ENCODE measurements at regions not wholly inside any gene's neighbourhood (a gene's known extent, or its start where the extent isn't known, plus 50 kb on each side); places are given as distances from the start of the nearest gene placed in this dataset.
"Not testable (repeated sequence)": the region's sequence is repeated elsewhere in the genome, so short reads cannot be mapped to it uniquely, and the experiment has no call there.

- ATAC-seq (no peak), DNase-seq (no peak)
- Histone ChIP-seq H3K4me3 (no peak overlapping the region), H3K27me3 (ENCODE audit: low read depth) (no peaks in the 10 kb centered on the region), H3K9me3 (no peaks in the 10 kb centered on the region), H3K27ac (no peak overlapping the region), H3K4me1 (no peaks in the 10 kb centered on the region), H3K36me3 (no peaks in the 10 kb centered on the region)
- intact Hi-C loops (cut with DNase I), result no loop called here
- no peak for TF ChIP-seq CTCF (IDR thresholded peaks at IDR 0.05)
Measured at GRCh38 chr5:163104464-163104863, 332.9 kb upstream of the CCNG1 start.

DNA sequence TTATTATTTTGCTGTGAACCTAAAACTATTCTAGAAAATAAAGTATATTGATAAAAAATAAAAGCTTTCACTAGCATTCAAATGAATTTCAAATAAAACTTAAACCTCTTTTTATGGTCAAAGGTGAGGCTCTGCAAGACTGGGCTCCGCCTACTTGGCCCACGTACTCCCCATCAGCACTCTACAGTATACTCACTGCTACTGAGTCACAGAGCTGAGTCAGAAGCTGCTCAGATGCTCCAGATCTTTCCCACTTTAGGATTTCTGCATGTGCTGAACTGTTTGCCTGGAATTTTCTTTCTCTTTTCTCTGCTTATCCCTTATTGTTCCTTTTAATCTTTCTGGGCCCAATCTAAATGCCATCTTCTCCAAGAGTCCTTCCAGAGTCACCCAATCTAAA is 331.9 kb upstream of the CCNG1 start:
- ATAC-seq, result no peak
- Histone ChIP-seq H3K4me1 (no peaks in the 10 kb centered on the region), H3K9me3 (no peaks in the 10 kb centered on the region), H3K27ac (no peak overlapping the region), H3K4me3 (no peak overlapping the region), H3K27me3 (ENCODE audit: low read depth) (no peaks in the 10 kb centered on the region), H3K36me3 (no peaks in the 10 kb centered on the region)
- no peak for DNase-seq
- intact Hi-C loops (cut with DNase I), result no loop called here
- TF ChIP-seq CTCF (IDR thresholded peaks at IDR 0.05), result no peak

- Histone ChIP-seq H3K36me3 (no peaks in the 10 kb centered on the region), H3K4me1 (no peaks in the 10 kb centered on the region), H3K4me3 (no peak overlapping the region), H3K9me3 (no peaks in the 10 kb centered on the region), H3K27ac (no peak overlapping the region), H3K27me3 (ENCODE audit: low read depth) (no peaks in the 10 kb centered on the region)
- no peak for TF ChIP-seq CTCF (IDR thresholded peaks at IDR 0.05)
- no peak for DNase-seq
- intact Hi-C loops (cut with DNase I), result no loop called here
- no peak for ATAC-seq
Measured at GRCh38 chr5:163106098-163106497, 331.3 kb upstream of the CCNG1 start.

GRCh38 chr5:163108351-163108750 is 329.0 kb upstream of the CCNG1 start:
- Histone ChIP-seq H3K9me3 (no peaks in the 10 kb centered on the region), H3K4me3 (no peak overlapping the region), H3K27me3 (ENCODE audit: low read depth) (no peaks in the 10 kb centered on the region), H3K27ac (no peak overlapping the region), H3K4me1 (no peaks in the 10 kb centered on the region), H3K36me3 (no peaks in the 10 kb centered on the region)
- ATAC-seq (no peak), DNase-seq (no peak)
- intact Hi-C loops (cut with DNase I), result no loop called here
- TF ChIP-seq CTCF (IDR thresholded peaks at IDR 0.05), result no peak

DNA sequence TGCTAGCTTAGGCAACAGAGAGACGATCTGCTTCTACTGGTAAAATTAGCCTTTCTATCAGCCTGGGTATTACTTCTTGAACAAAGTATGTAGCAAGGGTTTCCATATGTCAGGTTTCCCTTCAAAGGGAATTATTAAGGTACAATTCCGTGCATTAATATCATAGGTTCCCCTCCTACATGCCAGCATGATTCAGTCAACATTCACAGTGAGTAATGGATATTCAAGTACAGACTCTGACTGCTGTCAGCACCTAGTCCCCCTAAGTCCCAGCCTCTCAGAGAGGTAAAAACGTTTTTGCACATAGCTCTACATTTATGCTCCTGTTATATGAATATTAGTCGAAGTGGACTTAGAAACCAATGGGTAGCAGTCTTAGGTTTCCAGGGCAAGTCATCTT is 322.4 kb upstream of the CCNG1 start:
- H3K4me3 ChIP-seq, result no peak overlapping the region
- H3K36me3 ChIP-seq, result no peaks in the 10 kb centered on the region
- TF ChIP-seq CTCF (IDR thresholded peaks at IDR 0.05), result no peak
- intact Hi-C loops (cut with DNase I), result no loop called here
- H3K27me3 ChIP-seq (ENCODE audit: low read depth), result no peaks in the 10 kb centered on the region
- no peak for ATAC-seq
- no peaks in the 10 kb centered on the region for H3K9me3 ChIP-seq
- no peaks in the 10 kb centered on the region for H3K4me1 ChIP-seq
- no peak overlapping the region for H3K27ac ChIP-seq
- DNase-seq, result no peak

DNA sequence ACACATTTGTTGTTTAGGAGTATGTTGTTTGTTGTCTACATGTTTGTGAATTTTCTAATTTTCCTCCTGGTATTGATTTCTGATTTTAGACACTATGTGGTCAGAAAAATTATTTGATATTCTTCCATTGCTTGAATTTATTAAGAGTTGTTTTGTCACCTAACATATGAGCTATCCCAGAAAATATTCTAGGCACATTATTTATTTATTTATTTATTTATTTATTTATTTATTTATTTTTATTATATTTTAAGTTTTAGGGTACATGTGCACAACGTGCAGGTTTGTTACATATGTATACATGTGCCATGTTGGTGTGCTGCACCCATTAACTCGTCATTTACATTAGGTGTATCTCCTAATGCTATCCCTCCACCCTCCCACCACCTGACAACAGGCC is 320.8 kb upstream of the CCNG1 start:
- ATAC-seq; H3K4me3 ChIP-seq; H3K27me3 ChIP-seq (ENCODE audit: low read depth); H3K36me3 ChIP-seq; intact Hi-C loops (cut with DNase I); H3K4me1 ChIP-seq; H3K27ac ChIP-seq; H3K9me3 ChIP-seq; DNase-seq: not testable (repeated sequence)
